HFF-Myc (cell line): ENCODE measurements at regions not wholly inside any gene's neighbourhood (a gene's known extent, or its start where the extent isn't known, plus 50 kb on each side); places are given as distances from the start of the nearest gene placed in this dataset.

ENCODE experiments used
- DNase-seq: peaks from one replicate; pipeline ENCODE4 v3.0.0-alpha.2; 2011; ENCODE audit warnings: low read depth; ENCODE audit errors: extremely low read depth
- H3K4me3 ChIP-seq: replicated peaks from 2 replicates; pipeline ENCODE4 v1.5.1; 2011; ENCODE audit warnings: low read depth, mild to moderate bottlenecking, control low read depth, low read length
- CTCF ChIP-seq: IDR thresholded peaks from 2 replicates; pipeline ENCODE4 v1.5.1; 2012; ENCODE audit warnings: mild to moderate bottlenecking, low read depth, low read length, control low read depth; ENCODE audit errors: missing control alignments

- peak; percentile 14 for DNase-seq
- TF ChIP-seq CTCF: peak; percentile 21
- no peak overlapping the region for H3K4me3 ChIP-seq
Observed at GRCh38 chr6:6057442-6058053, 50.8 kb upstream of the NRN1 start.
